Mucosa of rectum (tissue), 2 donors: ENCODE measurements at regions not wholly inside any gene's neighbourhood (a gene's known extent, or its start where the extent isn't known, plus 50 kb on each side); places are given as distances from the start of the nearest gene placed in this dataset.

Source experiments
- H3K27ac ChIP-seq, 2 donors: one replicate each; pipeline ENCODE4 v1.7.0; 2013; ENCODE audit warnings: inconsistent platforms in 2 of 2, low read depth in 2 of 2, low read length in 2 of 2
- H3K27me3 ChIP-seq, 2 donors: one replicate each; pipeline ENCODE4 v1.7.0; 2013; ENCODE audit warnings: low read length in 2 of 2; ENCODE audit not compliant: control insufficient read depth in 2 of 2, insufficient read depth in 2 of 2
- H3K36me3 ChIP-seq, 2 donors: one replicate each; pipeline ENCODE4 v1.7.0; 2013; ENCODE audit warnings: low read length in 2 of 2; ENCODE audit not compliant: control insufficient read depth in 2 of 2, insufficient read depth in 2 of 2
- H3K4me1 ChIP-seq, 2 donors: one replicate each; pipeline ENCODE4 v1.7.0; 2013; ENCODE audit warnings: low read length in 2 of 2, mild to moderate bottlenecking in 1 of 2; ENCODE audit not compliant: control insufficient read depth in 2 of 2, insufficient read depth in 2 of 2
- H3K4me3 ChIP-seq, 2 donors: one replicate each; pipeline ENCODE4 v1.7.0; 2013; ENCODE audit warnings: low read length in 2 of 2
- H3K9ac ChIP-seq, 2 donors: one replicate each; pipeline ENCODE4 v1.7.0; 2013; ENCODE audit warnings: low read length in 2 of 2, low read depth in 1 of 2, mild to moderate bottlenecking in 1 of 2
- H3K9me3 ChIP-seq, 2 donors: one replicate each; pipeline ENCODE4 v1.7.0; 2013; ENCODE audit warnings: low read length in 2 of 2; ENCODE audit not compliant: control insufficient read depth in 2 of 2
- donor health status: healthy.
- donor health status: Normal muscosa, but diverticular disease.

DNA sequence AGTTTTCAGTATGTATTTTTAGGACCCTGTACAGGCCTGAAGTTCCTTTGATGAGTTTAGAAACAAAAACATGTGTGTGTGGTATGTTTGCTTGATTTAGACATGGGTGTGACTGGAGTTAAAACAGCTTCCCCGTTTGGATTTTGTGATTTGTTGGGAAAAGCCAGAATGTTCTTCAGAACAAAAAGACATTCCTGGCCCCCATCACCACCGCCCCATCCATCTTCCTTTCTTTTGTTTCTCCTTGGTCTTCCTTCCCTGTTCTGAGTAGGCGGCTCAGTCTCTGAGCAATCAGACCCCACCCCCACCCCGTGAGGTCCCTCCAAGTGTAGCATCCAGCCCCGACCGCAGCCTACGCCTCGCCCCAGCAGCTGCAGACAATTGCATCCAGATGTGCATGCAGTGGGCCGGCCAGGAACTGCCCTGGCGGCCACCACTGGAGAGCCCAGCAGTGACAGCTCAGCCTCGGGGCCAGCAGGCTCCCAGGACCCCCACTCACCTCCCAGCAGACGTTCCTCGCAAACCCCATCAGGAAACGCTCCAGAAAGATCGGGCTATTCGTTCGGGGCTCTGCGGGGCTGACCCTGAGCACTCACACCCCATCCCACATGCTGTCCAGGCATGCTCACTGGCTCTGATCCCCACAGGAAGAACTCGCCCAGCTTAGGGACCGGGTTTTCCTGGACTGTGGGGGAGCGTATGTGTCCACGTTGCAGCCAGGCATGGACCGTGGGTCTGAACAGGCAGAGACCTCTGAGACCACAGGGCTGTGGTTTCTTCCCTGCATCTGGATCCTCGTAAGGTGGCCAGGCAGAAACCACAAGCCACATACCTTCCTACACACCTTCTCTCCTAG is 99.8 kb upstream of the CDH5 start:
- H3K4me3 ChIP-seq, result no peak overlapping the region
- H3K27ac ChIP-seq, result peak overlapping the region; percentile 32 to 34
- no peaks in the 10 kb centered on the region for H3K27me3 ChIP-seq
- H3K9me3 ChIP-seq, result no peaks in the 10 kb centered on the region
- H3K9ac ChIP-seq, result no peak overlapping the region
- peaks cover 6% of the 10 kb centered on the region in 2 donors for H3K4me1 ChIP-seq
- no peaks in the 10 kb centered on the region for H3K36me3 ChIP-seq

DNA sequence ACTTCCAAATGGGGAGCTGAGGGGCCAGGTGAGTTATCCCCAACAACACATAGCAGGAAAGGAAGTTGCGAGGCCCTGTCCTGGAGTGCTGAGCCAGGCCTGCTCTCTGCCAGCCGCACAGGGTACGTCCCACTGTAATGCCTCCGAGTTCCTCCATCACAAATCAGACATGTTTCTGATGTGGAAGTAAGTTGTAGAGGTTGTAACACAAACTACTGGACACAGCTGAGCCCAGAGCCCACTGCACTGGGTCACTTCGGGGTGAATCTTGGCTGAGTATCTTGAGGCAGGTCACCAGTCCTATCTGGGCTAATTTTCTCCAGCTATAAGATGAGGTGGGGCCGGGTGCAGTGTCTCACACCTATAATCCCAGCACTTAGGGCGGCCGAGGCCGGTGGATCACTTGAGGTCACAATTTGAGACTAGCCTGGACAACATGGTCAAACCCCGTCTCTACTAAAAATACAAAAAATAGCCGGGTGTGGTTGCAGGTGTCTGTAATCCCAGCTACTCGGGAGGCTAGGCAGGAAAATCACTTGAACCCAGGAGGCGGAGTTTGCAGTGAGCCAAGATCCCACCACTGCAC is 100.8 kb upstream of the CDH5 start:
- Histone ChIP-seq H3K36me3 (no peaks in the 10 kb centered on the region), H3K4me3 (no peak overlapping the region), H3K9me3 (no peaks in the 10 kb centered on the region), H3K9ac (no peak overlapping the region), H3K27ac (no peak overlapping the region), H3K27me3 (no peaks in the 10 kb centered on the region), H3K4me1 (peaks cover 4 to 6% of the 10 kb centered on the region in 2 donors)

DNA sequence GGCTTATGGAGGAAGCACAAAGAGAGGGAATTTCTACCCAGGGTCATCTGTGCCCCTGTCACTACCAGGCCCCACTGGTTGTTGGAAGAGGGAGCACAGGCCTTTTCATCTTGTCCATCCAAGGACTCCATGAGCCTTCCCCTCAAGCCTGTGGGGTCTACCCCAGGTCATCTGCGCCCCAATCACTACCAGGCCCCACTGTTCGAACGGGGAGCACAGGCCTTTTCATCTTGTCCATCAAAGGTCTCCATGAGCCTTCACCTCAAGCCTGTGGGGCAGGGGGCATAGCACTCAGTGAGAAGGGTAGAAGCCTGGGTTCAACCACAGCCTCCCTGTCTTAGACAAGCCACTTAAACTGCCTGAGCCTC is 101.5 kb upstream of the CDH5 start:
- Histone ChIP-seq H3K4me1 (peaks cover 0 to 3% of the 10 kb centered on the region in 2 donors), H3K9ac (no peak overlapping the region), H3K4me3 (no peak overlapping the region), H3K27me3 (no peaks in the 10 kb centered on the region), H3K36me3 (no peaks in the 10 kb centered on the region), H3K9me3 (no peaks in the 10 kb centered on the region), H3K27ac (no peak overlapping the region)

DNA sequence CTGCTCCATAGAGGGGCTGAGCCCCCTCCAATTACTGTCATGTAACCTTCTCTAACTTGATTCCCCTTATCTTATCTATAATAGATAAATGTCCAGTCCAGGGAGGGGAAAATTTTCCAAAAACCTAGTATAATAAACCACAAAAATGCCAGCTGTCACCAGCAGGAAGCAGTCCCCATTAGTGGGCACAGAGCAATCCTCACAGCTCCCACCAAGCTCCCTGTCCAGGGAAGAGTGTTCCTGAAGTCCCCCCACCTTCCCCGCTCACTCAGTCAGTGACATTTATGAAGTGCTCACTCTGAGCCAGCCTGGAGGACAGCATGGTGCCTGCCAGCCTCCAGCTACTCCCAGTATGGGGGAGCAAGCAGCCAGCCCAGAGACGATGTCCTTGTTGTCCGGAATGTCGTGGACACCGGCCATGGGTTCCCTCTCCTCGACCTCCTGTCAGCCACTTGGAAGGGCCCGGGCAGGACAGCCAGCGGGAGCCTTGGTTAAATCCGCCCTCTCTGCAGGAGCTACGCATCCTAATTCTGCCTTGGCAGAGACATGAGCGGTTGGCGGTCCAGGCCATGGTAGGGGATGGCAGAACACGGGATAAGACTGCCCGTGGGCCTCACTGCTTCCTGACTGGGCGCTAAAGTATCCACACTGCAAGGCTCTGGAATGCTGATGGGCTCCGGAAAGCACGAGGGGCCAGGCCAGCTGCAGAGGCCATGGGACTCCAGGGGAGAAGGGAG is 102.0 kb upstream of the CDH5 start:
- no peaks in the 10 kb centered on the region for H3K9me3 ChIP-seq
- H3K36me3 ChIP-seq, result no peaks in the 10 kb centered on the region
- H3K9ac ChIP-seq, result no peak overlapping the region
- peaks cover 0 to 3% of the 10 kb centered on the region in 2 donors for H3K4me1 ChIP-seq
- H3K4me3 ChIP-seq, result no peak overlapping the region
- no peak overlapping the region for H3K27ac ChIP-seq
- H3K27me3 ChIP-seq, result no peaks in the 10 kb centered on the region

DNA sequence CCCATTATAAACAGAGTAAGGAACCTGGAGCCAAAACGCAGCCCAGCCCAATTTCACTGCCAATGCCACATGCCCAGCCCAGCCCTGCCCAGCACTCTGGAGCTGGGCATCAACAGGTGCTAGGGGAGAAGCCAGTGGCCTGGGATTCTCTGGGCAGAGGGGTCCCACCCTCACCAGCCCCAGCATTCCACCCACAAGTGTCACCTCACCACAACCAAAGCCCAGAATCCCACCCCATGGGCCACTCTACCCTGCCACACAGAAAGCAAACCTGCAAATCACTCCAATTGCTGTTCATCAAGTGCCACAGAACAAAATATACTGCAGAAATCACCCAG is 102.5 kb upstream of the CDH5 start:
- Histone ChIP-seq H3K36me3 (no peaks in the 10 kb centered on the region), H3K4me1 (peaks cover 0 to 3% of the 10 kb centered on the region in 2 donors), H3K27ac (no peak overlapping the region), H3K9me3 (no peaks in the 10 kb centered on the region), H3K27me3 (no peaks in the 10 kb centered on the region), H3K4me3 (no peak overlapping the region), H3K9ac (no peak overlapping the region)

DNA sequence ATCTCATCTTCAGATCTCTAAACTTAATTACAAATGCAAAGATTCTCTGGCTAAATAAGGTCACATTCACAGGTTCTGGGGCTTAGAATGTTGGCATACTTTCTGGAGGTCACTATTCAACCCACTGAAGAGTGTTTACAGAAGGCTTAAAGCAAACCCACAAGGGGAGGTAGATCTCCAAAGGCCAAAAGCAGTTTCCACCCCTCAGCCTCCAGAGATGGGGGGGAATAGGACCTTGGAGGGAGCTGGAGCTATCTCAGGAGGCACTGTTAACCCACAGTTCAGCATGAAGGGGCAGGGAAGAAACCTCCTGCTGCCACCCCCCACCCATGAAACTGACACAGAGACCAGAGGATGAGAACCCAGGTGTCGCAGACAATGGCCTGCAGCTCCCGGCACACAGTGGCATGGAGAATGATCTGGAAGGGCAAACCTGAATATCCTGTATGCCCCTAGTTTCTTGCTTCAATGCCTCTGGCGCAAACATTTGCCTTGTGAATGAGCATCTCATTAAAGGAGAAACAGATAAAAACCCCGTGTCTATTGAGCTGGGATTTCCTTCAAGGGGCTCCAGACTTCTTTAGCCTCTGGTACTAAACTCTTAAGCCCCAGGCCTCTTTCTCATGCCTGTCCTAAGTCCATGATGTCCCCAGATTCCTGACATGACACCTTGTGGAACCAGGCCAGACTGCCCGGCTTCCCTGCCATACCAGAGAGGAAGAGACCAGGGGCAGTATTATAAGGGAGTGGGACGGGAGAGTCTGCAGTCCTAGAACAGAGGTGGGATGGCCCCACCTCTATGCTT is 103.1 kb upstream of the CDH5 start:
- no peaks in the 10 kb centered on the region for H3K9me3 ChIP-seq
- H3K36me3 ChIP-seq, result no peaks in the 10 kb centered on the region
- peaks cover 0 to 3% of the 10 kb centered on the region in 2 donors for H3K4me1 ChIP-seq
- H3K9ac ChIP-seq, result no peak overlapping the region
- no peak overlapping the region for H3K27ac ChIP-seq
- no peak overlapping the region for H3K4me3 ChIP-seq
- no peaks in the 10 kb centered on the region for H3K27me3 ChIP-seq

DNA sequence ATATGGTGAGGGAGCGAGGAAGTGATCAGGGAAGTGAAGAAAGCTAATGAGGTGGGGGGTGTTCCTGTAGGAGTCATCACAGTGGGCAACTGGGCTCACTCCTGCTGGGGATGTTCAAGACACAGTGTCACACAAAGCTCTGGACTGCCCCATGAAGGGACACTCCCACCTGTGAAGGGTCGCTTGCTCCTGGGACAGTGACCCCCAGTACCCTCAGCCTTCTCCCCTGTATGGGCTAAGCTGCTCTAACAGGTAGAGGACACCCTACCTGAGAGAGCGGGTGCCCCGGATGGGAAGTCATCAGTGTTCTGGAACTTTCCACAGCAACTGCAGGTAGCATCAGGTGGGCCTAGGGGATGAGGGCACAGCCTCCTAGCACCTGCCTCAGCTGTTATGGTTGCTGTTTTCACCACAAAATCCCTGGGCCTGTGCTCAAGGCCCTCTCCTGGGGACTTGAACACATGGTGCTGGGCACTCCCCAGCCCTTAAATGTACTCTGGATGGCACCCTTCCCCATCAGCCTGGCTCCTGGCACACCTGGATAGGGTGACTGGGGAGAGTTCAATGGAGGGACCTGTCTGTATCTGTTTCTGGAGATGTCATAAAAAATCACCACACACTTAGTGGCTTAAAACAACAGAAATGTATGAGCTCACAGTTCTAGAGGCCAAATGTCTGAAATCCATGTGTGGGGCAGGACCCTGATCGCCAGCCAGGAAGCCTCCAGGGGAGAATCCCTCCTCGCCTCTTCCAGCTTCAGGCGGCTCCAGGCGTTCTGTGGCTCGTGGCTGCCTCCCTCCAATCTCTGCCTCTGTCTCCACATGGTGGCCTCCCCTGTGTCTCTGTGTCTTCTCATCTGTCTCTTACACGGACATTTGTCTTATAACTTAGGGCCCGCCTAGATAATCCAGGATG is 104.0 kb upstream of the CDH5 start:
- H3K27ac ChIP-seq, result no peak overlapping the region
- peaks cover 0 to 3% of the 10 kb centered on the region in 2 donors for H3K4me1 ChIP-seq

DNA sequence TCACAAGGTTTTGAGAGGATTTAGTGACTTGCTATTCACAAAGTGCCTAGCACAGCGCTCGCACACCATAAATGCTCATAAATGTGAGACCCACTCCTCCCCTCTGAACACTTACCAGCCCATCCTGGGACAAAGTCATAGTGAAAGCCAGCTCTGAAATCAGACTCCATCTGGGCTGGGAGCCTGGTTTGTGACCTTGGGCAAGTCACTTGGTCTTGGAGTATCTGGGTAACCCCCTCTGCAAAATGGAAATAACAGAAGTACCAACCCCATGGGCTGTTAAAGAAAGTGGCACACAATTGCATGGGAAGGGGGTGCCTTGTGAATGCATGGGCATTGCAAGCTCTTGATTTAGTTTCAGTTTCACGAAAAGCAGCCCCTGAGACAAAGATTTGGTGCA is 104.7 kb upstream of the CDH5 start:
- H3K9ac ChIP-seq, result no peak overlapping the region
- H3K27ac ChIP-seq, result no peak overlapping the region
- no peaks in the 10 kb centered on the region for H3K27me3 ChIP-seq
- no peaks in the 10 kb centered on the region for H3K9me3 ChIP-seq
- H3K4me3 ChIP-seq, result no peak overlapping the region
- H3K36me3 ChIP-seq, result no peaks in the 10 kb centered on the region
- peaks cover 0 to 3% of the 10 kb centered on the region in 2 donors for H3K4me1 ChIP-seq

More for the DNA sequence above, 104.0 kb upstream of the CDH5 start:
- Histone ChIP-seq H3K36me3 (no peaks in the 10 kb centered on the region), H3K27me3 (no peaks in the 10 kb centered on the region), H3K9me3 (no peaks in the 10 kb centered on the region), H3K9ac (no peak overlapping the region), H3K4me3 (no peak overlapping the region)

DNA sequence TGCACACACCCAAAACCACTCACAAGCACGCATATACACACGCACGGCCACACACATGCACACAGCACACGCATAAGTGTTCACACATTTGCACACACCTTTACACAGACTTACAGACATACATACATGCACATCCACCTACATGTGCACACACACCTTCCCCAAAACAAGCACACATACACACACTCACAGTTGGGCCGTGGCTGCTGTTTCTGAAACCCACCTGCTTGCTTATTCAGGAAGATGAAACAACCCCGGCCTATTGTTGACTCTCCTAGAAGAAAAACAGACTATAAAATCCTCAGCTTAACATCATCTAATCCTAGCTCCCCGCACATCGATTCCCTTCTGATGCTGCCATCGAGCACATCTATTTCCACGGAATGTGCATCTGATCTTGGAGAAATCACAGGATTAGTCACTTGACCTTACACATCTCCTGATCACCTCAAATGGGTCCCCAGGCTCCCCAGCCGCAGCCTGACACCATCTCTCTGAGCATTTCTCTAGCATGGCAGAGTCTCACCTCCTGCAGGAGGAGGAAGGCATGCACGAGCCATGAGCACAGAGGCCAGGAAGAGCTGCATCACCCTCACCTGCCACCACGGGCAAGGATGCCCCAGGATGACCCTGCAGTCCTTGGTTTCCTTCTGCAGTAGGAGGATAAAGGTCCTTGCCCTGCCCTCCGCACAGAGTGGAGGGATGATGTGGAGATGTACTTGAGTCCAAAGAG is 105.8 kb upstream of the CDH5 start:
- H3K4me3 ChIP-seq, result no peak overlapping the region
- H3K36me3 ChIP-seq, result no peaks in the 10 kb centered on the region
- no peaks in the 10 kb centered on the region for H3K27me3 ChIP-seq
- H3K27ac ChIP-seq, result no peak overlapping the region
- H3K4me1 ChIP-seq, result peaks cover 0 to 3% of the 10 kb centered on the region in 2 donors
- no peak overlapping the region for H3K9ac ChIP-seq
- no peaks in the 10 kb centered on the region for H3K9me3 ChIP-seq
